ENCODE measurements at regions not wholly inside any gene's neighbourhood (a gene's known extent, or its start where the extent isn't known, plus 50 kb on each side); places are given as distances from the start of the nearest gene placed in this dataset.

- DNase-seq (ENCODE audit: low spot score in 2 of 2) (no peak), ATAC-seq (no peak)
- Mint-ChIP-seq H3K27ac (no peak overlapping the region), H3K9me3 (peaks cover 30 to 42% of the 10 kb centered on the region in 2 donors), H3K36me3 (peaks cover 17 to 23% of the 10 kb centered on the region in 2 donors)
These were observed 501.0 kb upstream of the LUZP2 start for GRCh38 chr11:23995891-23996290.

GRCh38 chr11:23997356-23997755 is 499.5 kb upstream of the LUZP2 start:
- no peak overlapping the region for H3K27ac Mint-ChIP-seq
- DNase-seq (ENCODE audit: low spot score in 2 of 2) (no peak), ATAC-seq (no peak)
- peaks cover 31 to 50% of the 10 kb centered on the region in 2 donors for H3K9me3 Mint-ChIP-seq
- H3K36me3 Mint-ChIP-seq: peaks cover 18 to 23% of the 10 kb centered on the region in 2 donors

GRCh38 chr11:24005202-24005876 is 491.5 kb upstream of the LUZP2 start:
- peaks cover 19 to 24% of the 10 kb centered on the region in 2 donors for H3K9me3 Mint-ChIP-seq
- H3K36me3 Mint-ChIP-seq: peaks cover 6 to 7% of the 10 kb centered on the region in 2 donors
- no peak for ATAC-seq
- H3K27ac Mint-ChIP-seq: no peak overlapping the region
- DNase-seq (ENCODE audit: low spot score in 2 of 2): no peak

- H3K9me3 Mint-ChIP-seq: peaks cover 19% of the 10 kb centered on the region in 2 donors
- no peak for DNase-seq (ENCODE audit: low spot score in 2 of 2)
- ATAC-seq: no peak
- peaks cover 0 to 8% of the 10 kb centered on the region in 2 donors for H3K36me3 Mint-ChIP-seq
- H3K27ac Mint-ChIP-seq: no peak overlapping the region
These were observed 453.0 kb upstream of the LUZP2 start for GRCh38 chr11:24043842-24044241.

- Mint-ChIP-seq H3K9me3 (peaks cover 15 to 19% of the 10 kb centered on the region in 2 donors), H3K36me3 (peaks cover 0 to 8% of the 10 kb centered on the region in 2 donors), H3K27ac (no peak overlapping the region)
- ATAC-seq (no peak), DNase-seq (ENCODE audit: low spot score in 2 of 2) (no peak)
These were observed 450.1 kb upstream of the LUZP2 start for GRCh38 chr11:24046731-24047130.

- no peak for DNase-seq (ENCODE audit: low spot score in 2 of 2)
- Mint-ChIP-seq H3K27ac (no peak overlapping the region), H3K36me3 (no peaks in the 10 kb centered on the region), H3K9me3 (peaks cover 4 to 8% of the 10 kb centered on the region in 2 donors)
- ATAC-seq: no peak
These were observed 440.8 kb upstream of the LUZP2 start for GRCh38 chr11:24056051-24056450.

- no peak for ATAC-seq
- no peak for DNase-seq (ENCODE audit: low spot score in 2 of 2)
- H3K27ac Mint-ChIP-seq: no peak overlapping the region
- H3K9me3 Mint-ChIP-seq: peaks cover 4 to 12% of the 10 kb centered on the region in 2 donors
- no peaks in the 10 kb centered on the region for H3K36me3 Mint-ChIP-seq
These were observed 436.7 kb upstream of the LUZP2 start for GRCh38 chr11:24060125-24060524.

GRCh38 chr11:24064309-24064903 is 432.4 kb upstream of the LUZP2 start:
- ATAC-seq (no peak), DNase-seq (ENCODE audit: low spot score in 2 of 2) (no peak)
- H3K9me3 Mint-ChIP-seq: peaks cover 0 to 5% of the 10 kb centered on the region in 2 donors
- no peaks in the 10 kb centered on the region for H3K36me3 Mint-ChIP-seq
- H3K27ac Mint-ChIP-seq: no peak overlapping the region

- DNase-seq (ENCODE audit: low spot score in 2 of 2): no peak
- Mint-ChIP-seq H3K27ac (no peak overlapping the region), H3K9me3 (peaks cover 10 to 11% of the 10 kb centered on the region in 2 donors), H3K36me3 (peaks cover 0 to 5% of the 10 kb centered on the region in 2 donors)
- ATAC-seq: no peak
These were observed 428.7 kb upstream of the LUZP2 start for GRCh38 chr11:24068197-24068596.

- ATAC-seq (no peak), DNase-seq (ENCODE audit: low spot score in 2 of 2) (no peak)
- H3K9me3 Mint-ChIP-seq: peaks cover 7 to 11% of the 10 kb centered on the region in 2 donors
- H3K36me3 Mint-ChIP-seq: peaks cover 0 to 5% of the 10 kb centered on the region in 2 donors
- H3K27ac Mint-ChIP-seq: no peak overlapping the region
These were observed 426.4 kb upstream of the LUZP2 start for GRCh38 chr11:24070435-24070834.

- Mint-ChIP-seq H3K36me3 (no peaks in the 10 kb centered on the region), H3K27ac (no peak overlapping the region)
These were observed 418.8 kb upstream of the LUZP2 start for GRCh38 chr11:24078018-24078417.

GRCh38 chr11:24082241-24082640 is 414.6 kb upstream of the LUZP2 start:
- Mint-ChIP-seq H3K27ac (no peak overlapping the region), H3K9me3 (peaks cover 9 to 14% of the 10 kb centered on the region in 2 donors), H3K36me3 (no peaks in the 10 kb centered on the region)
- ATAC-seq (no peak), DNase-seq (ENCODE audit: low spot score in 2 of 2) (no peak)

More at GRCh38 chr11:24078018-24078417, 418.8 kb upstream of the LUZP2 start:
- ATAC-seq: no peak
- H3K9me3 Mint-ChIP-seq: no peaks in the 10 kb centered on the region
- DNase-seq (ENCODE audit: low spot score in 2 of 2): no peak

- DNase-seq (ENCODE audit: low spot score in 2 of 2) (no peak), ATAC-seq (no peak)
- H3K27ac Mint-ChIP-seq: no peak overlapping the region
- H3K36me3 Mint-ChIP-seq: no peaks in the 10 kb centered on the region
- H3K9me3 Mint-ChIP-seq: peaks cover 13 to 14% of the 10 kb centered on the region in 2 donors
These were observed 414.0 kb upstream of the LUZP2 start for GRCh38 chr11:24082860-24083259.

- H3K9me3 Mint-ChIP-seq: peaks cover 13 to 14% of the 10 kb centered on the region in 2 donors
- DNase-seq (ENCODE audit: low spot score in 2 of 2) (no peak), ATAC-seq (no peak)
- H3K27ac Mint-ChIP-seq: no peak overlapping the region
- H3K36me3 Mint-ChIP-seq: no peaks in the 10 kb centered on the region
These were observed 411.9 kb upstream of the LUZP2 start for GRCh38 chr11:24084956-24085355.

GRCh38 chr11:24086921-24087320 is 409.9 kb upstream of the LUZP2 start:
- DNase-seq (ENCODE audit: low spot score in 2 of 2) (no peak), ATAC-seq (no peak)
- Mint-ChIP-seq H3K27ac (no peak overlapping the region), H3K36me3 (no peaks in the 10 kb centered on the region), H3K9me3 (peaks cover 13 to 19% of the 10 kb centered on the region in 2 donors)

GRCh38 chr11:24091594-24091993 is 405.3 kb upstream of the LUZP2 start:
- Mint-ChIP-seq H3K9me3 (peaks cover 13 to 20% of the 10 kb centered on the region in 2 donors), H3K36me3 (no peaks in the 10 kb centered on the region), H3K27ac (no peak overlapping the region)
- ATAC-seq (no peak), DNase-seq (ENCODE audit: low spot score in 2 of 2) (no peak)

GRCh38 chr11:24093375-24093774 is 403.5 kb upstream of the LUZP2 start:
- Mint-ChIP-seq H3K27ac (no peak overlapping the region), H3K9me3 (peaks cover 4 to 16% of the 10 kb centered on the region in 2 donors), H3K36me3 (no peaks in the 10 kb centered on the region)
- ATAC-seq (no peak), DNase-seq (ENCODE audit: low spot score in 2 of 2) (no peak)

- DNase-seq (ENCODE audit: low spot score in 2 of 2): no peak
- Mint-ChIP-seq H3K36me3 (peaks cover 8 to 9% of the 10 kb centered on the region in 2 donors), H3K27ac (no peak overlapping the region), H3K9me3 (peaks cover 14 to 22% of the 10 kb centered on the region in 2 donors)
- ATAC-seq: no peak
These were observed 388.2 kb upstream of the LUZP2 start for GRCh38 chr11:24108609-24109008.

Data from activated naive CD4-positive, alpha-beta T cell treated with anti-CD3 and anti-CD28 coated beads, Interleukin-2, amount 50 U/mL, for 72 hours (primary cell).